ENCODE measurements at regions not wholly inside any gene's neighbourhood (a gene's known extent, or its start where the extent isn't known, plus 50 kb on each side); places are given as distances from the start of the nearest gene placed in this dataset.

GRCh38 chr6:155936127-155936526 is 480.5 kb upstream of the NOX3 start:
- peak; percentile 30 for DNase-seq (ENCODE audit: low read depth)
- no peak for TF ChIP-seq CTCF (IDR thresholded peaks at IDR 0.05; ENCODE audit: insufficient read depth, low read depth, low read length, missing control alignments)
- no peak overlapping the region for H3K4me3 ChIP-seq (ENCODE audit: low read length)

DNA sequence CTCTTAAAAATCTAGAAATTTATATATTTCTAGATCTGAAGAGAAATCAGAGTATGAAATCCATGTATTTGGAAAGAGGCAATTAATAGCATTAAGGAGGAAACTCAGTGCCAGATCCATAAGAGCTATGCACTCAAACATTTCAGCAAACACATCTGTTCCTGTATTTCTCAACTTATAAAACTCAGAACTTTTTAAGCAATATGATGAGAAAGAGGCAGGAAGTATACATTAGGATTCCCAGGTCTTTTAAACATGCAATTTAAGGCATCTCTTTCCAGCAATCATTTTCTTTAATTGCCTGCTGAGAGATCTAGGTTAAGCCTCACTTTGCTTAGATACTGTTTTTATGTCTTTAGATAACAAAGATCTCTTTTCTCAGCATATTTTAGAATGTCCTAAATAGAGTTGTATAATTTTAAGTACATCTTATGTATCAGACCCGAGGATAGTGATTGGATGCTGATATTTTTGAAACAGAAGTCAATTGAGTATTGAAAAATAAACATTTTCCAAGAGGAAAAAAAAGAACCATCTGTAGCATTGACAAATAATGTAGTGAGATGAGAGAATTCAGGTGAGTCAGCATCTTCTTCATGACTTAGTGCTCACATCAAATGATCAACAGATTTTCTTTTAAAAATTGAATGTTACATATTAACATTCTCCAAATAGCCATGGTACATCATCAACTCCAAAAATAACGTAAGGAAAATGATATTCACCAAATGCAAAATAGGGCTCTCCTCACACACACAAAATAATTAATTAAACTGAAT is 461.4 kb upstream of the NOX3 start:
- TF ChIP-seq CTCF (IDR thresholded peaks at IDR 0.05; ENCODE audit: insufficient read depth, low read depth, low read length, missing control alignments), result no peak
- DNase-seq (ENCODE audit: low read depth), result no peak
- H3K4me3 ChIP-seq (ENCODE audit: low read length), result no peak overlapping the region

DNA sequence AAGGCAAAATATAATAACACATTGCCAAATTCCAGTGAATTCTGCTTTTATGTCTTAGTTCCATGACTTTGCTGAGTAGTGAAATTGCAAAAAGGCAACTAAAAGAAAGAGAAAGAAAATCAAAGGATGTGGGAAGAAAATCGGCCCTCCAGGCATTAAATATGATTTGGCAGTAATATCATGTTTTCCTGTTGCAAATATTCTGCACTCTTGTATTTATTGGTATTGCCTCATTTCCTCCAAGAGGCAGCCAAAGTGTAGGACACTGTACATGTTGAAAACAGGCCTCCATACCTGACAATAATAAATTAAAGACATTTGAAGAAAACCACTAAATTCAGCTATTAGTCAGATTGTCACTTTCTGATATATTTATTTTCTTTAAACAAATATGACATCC is 460.0 kb upstream of the NOX3 start:
- TF ChIP-seq CTCF (IDR thresholded peaks at IDR 0.05; ENCODE audit: insufficient read depth, low read depth, low read length, missing control alignments), result no peak
- H3K4me3 ChIP-seq (ENCODE audit: low read length), result no peak overlapping the region
- DNase-seq (ENCODE audit: low read depth), result no peak

- H3K4me3 ChIP-seq (ENCODE audit: low read length), result no peak overlapping the region
- no peak for DNase-seq (ENCODE audit: low read depth)
- TF ChIP-seq CTCF (IDR thresholded peaks at IDR 0.05; ENCODE audit: insufficient read depth, low read depth, low read length, missing control alignments), result no peak
Observed at GRCh38 chr6:155913816-155914215, 458.2 kb upstream of the NOX3 start.

DNA sequence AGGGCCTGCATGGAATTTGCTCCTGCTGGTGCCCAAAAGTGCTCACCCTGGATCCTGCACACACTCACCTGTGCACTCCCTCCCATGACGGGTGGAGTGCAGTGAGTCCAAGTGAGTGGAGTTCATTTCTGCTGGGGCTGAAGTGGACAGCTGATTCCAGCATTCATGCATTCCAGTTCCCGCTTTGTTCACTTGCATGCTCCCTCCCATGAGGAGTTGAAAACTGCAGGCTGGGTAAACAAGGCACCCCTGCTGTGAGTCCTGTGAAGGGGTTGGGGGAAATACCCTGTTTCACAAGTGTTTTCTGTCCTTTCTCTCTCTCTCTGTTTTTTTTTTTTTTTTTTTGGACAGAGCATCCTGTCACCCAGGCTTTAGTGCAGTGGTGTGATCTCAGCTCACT is 454.1 kb upstream of the NOX3 start:
- no peak overlapping the region for H3K4me3 ChIP-seq (ENCODE audit: low read length)
- TF ChIP-seq CTCF (IDR thresholded peaks at IDR 0.05; ENCODE audit: insufficient read depth, low read depth, low read length, missing control alignments), result no peak
- DNase-seq (ENCODE audit: low read depth), result no peak

GRCh38 chr6:155895641-155896040 is 440.0 kb upstream of the NOX3 start:
- no peak overlapping the region for H3K4me3 ChIP-seq (ENCODE audit: low read length)
- no peak for TF ChIP-seq CTCF (IDR thresholded peaks at IDR 0.05; ENCODE audit: insufficient read depth, low read depth, low read length, missing control alignments)
- DNase-seq (ENCODE audit: low read depth), result no peak

GRCh38 chr6:155894758-155895157 is 439.1 kb upstream of the NOX3 start:
- TF ChIP-seq CTCF (IDR thresholded peaks at IDR 0.05; ENCODE audit: insufficient read depth, low read depth, low read length, missing control alignments), result no peak
- DNase-seq (ENCODE audit: low read depth), result no peak
- H3K4me3 ChIP-seq (ENCODE audit: low read length), result no peak overlapping the region
